ENCODE measurements at regions not wholly inside any gene's neighbourhood (a gene's known extent, or its start where the extent isn't known, plus 50 kb on each side); places are given as distances from the start of the nearest gene placed in this dataset.
"Not testable (repeated sequence)": the region's sequence is repeated elsewhere in the genome, so short reads cannot be mapped to it uniquely, and the experiment has no call there.

DNA sequence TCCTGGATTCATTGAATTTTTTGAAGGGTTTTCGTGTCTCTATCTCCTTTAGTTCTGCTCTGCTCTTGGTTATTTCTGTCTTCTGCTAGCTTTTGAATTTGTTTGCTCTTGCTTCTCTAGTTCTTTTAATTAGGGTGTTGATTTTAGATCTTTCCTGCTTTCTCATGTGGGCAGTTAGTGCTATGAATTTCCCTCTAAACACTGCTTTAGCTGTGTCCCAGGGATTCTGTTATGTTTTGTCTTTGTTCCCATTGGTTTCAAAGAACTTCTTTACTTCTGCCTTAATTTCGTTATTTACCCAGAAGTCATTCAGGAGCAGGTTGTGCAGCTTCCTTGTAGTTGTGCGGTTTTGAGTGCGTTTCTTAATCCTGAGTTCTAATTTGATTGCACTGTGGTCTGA is 220.1 kb downstream of the UTRN start:
- TF ChIP-seq POLR2AphosphoS5, POLR2A (IDR thresholded peaks at IDR 0.05): not testable (repeated sequence)
- TF ChIP-seq, protein P1, sequence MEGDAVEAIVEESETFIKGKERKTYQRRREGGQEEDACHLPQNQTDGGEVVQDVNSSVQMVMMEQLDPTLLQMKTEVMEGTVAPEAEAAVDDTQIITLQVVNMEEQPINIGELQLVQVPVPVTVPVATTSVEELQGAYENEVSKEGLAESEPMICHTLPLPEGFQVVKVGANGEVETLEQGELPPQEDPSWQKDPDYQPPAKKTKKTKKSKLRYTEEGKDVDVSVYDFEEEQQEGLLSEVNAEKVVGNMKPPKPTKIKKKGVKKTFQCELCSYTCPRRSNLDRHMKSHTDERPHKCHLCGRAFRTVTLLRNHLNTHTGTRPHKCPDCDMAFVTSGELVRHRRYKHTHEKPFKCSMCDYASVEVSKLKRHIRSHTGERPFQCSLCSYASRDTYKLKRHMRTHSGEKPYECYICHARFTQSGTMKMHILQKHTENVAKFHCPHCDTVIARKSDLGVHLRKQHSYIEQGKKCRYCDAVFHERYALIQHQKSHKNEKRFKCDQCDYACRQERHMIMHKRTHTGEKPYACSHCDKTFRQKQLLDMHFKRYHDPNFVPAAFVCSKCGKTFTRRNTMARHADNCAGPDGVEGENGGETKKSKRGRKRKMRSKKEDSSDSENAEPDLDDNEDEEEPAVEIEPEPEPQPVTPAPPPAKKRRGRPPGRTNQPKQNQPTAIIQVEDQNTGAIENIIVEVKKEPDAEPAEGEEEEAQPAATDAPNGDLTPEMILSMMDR (IDR thresholded peaks at IDR 0.05): not testable (repeated sequence)

Measured in upper lobe of left lung (tissue), 4 donors.